ENCODE measurements at regions not wholly inside any gene's neighbourhood (a gene's known extent, or its start where the extent isn't known, plus 50 kb on each side); places are given as distances from the start of the nearest gene placed in this dataset.
"Not testable (repeated sequence)": the region's sequence is repeated elsewhere in the genome, so short reads cannot be mapped to it uniquely, and the experiment has no call there.

- DNase-seq (ENCODE audit: low read depth in 3 of 3, low spot score in 2 of 3) = no peak
Observed at GRCh38 chr2:195538937-195539336, 118.1 kb upstream of the SLC39A10 start.

GRCh38 chr2:195537811-195538210, 119.2 kb upstream of the SLC39A10 start:
- DNase-seq (ENCODE audit: low read depth in 3 of 3, low spot score in 2 of 3) = no peak

- DNase-seq (ENCODE audit: low read depth in 3 of 3, low spot score in 2 of 3) = no peak
Observed at GRCh38 chr2:195536906-195537305, 120.1 kb upstream of the SLC39A10 start.

- no peak for DNase-seq (ENCODE audit: low read depth in 3 of 3, low spot score in 2 of 3)
Observed at GRCh38 chr2:195535911-195536522, 121.0 kb upstream of the SLC39A10 start.

GRCh38 chr2:195534971-195535370, 122.1 kb upstream of the SLC39A10 start:
- DNase-seq (ENCODE audit: low read depth in 3 of 3, low spot score in 2 of 3) = no peak

- DNase-seq (ENCODE audit: low read depth in 3 of 3, low spot score in 2 of 3) = no peak
Observed at GRCh38 chr2:195533771-195534642, 123.0 kb upstream of the SLC39A10 start.

GRCh38 chr2:195532628-195533271, 124.3 kb upstream of the SLC39A10 start:
- no peak for DNase-seq (ENCODE audit: low read depth in 3 of 3, low spot score in 2 of 3)

GRCh38 chr2:195532255-195532627, 124.8 kb upstream of the SLC39A10 start:
- no peak for DNase-seq (ENCODE audit: low read depth in 3 of 3, low spot score in 2 of 3)

GRCh38 chr2:195531754-195532153, 125.3 kb upstream of the SLC39A10 start:
- no peak for DNase-seq (ENCODE audit: low read depth in 3 of 3, low spot score in 2 of 3)

- DNase-seq (ENCODE audit: low read depth in 3 of 3, low spot score in 2 of 3) = not testable (repeated sequence)
Observed at GRCh38 chr2:195523242-195523641, 133.8 kb upstream of the SLC39A10 start.

GRCh38 chr2:195521589-195521988, 135.4 kb upstream of the SLC39A10 start:
- DNase-seq (ENCODE audit: low read depth in 3 of 3, low spot score in 2 of 3) = no peak

GRCh38 chr2:195520671-195521155, 136.3 kb upstream of the SLC39A10 start:
- DNase-seq (ENCODE audit: low read depth in 3 of 3, low spot score in 2 of 3) = no peak

GRCh38 chr2:195515551-195515950, 141.5 kb upstream of the SLC39A10 start:
- no peak for DNase-seq (ENCODE audit: low read depth in 3 of 3, low spot score in 2 of 3)

- no peak for DNase-seq (ENCODE audit: low read depth in 3 of 3, low spot score in 2 of 3)
Observed at GRCh38 chr2:195514365-195514764, 142.7 kb upstream of the SLC39A10 start.

GRCh38 chr2:195513119-195513518, 143.9 kb upstream of the SLC39A10 start:
- no peak for DNase-seq (ENCODE audit: low read depth in 3 of 3, low spot score in 2 of 3)

- no peak for DNase-seq (ENCODE audit: low read depth in 3 of 3, low spot score in 2 of 3)
Observed at GRCh38 chr2:195509551-195509950, 147.5 kb upstream of the SLC39A10 start.

- DNase-seq (ENCODE audit: low read depth in 3 of 3, low spot score in 2 of 3) = no peak
Observed at GRCh38 chr2:195508139-195508455, 148.9 kb upstream of the SLC39A10 start.

- no peak for DNase-seq (ENCODE audit: low read depth in 3 of 3, low spot score in 2 of 3)
Observed at GRCh38 chr2:195507447-195508138, 149.4 kb upstream of the SLC39A10 start.

- DNase-seq (ENCODE audit: low read depth in 3 of 3, low spot score in 2 of 3) = no peak
Observed at GRCh38 chr2:195505701-195506100, 151.3 kb upstream of the SLC39A10 start.

- DNase-seq (ENCODE audit: low read depth in 3 of 3, low spot score in 2 of 3) = no peak
Observed at GRCh38 chr2:195503208-195503607, 153.8 kb upstream of the SLC39A10 start.

- no peak for DNase-seq (ENCODE audit: low read depth in 3 of 3, low spot score in 2 of 3)
Observed at GRCh38 chr2:195501746-195502145, 155.3 kb upstream of the SLC39A10 start.
